HEK293 (cell line): ENCODE measurements at regions not wholly inside any gene's neighbourhood (a gene's known extent, or its start where the extent isn't known, plus 50 kb on each side); places are given as distances from the start of the nearest gene placed in this dataset.

ENCODE experiments used
- CTCF ChIP-seq: fragments of 450-650 bp; formaldehyde crosslinking; IDR thresholded peaks from 2 replicates; pipeline ENCODE4 v1.5.1; 2016; ENCODE audit warnings: missing biosample characterization, missing genetic modification characterization
- OSR2 ChIP-seq: fragments of 450-650 bp; formaldehyde crosslinking; IDR thresholded peaks from 2 replicates; pipeline ENCODE4 v1.5.1; 2016; ENCODE audit warnings: missing biosample characterization, missing genetic modification characterization
- YY1 ChIP-seq: fragments of 450-650 bp; formaldehyde crosslinking; IDR thresholded peaks from 2 replicates; pipeline ENCODE4 v1.5.1; 2018; ENCODE audit warnings: missing biosample characterization, missing genetic modification characterization
- YY2 ChIP-seq: fragments of 450-650 bp; formaldehyde crosslinking; IDR thresholded peaks from 2 replicates; pipeline ENCODE4 v1.5.1; 2016; ENCODE audit warnings: missing biosample characterization, missing genetic modification characterization
- ZBTB49 ChIP-seq: fragments of 450-650 bp; formaldehyde crosslinking; IDR thresholded peaks from 2 replicates; pipeline ENCODE4 v1.5.1; 2016; ENCODE audit warnings: missing biosample characterization, missing genetic modification characterization, low read depth
- ZBTB8A ChIP-seq: fragments of 450-650 bp; formaldehyde crosslinking; IDR thresholded peaks from 2 replicates; pipeline ENCODE4 v1.5.1; 2016; ENCODE audit warnings: missing biosample characterization, missing genetic modification characterization
- ZNF132 ChIP-seq: fragments of 450-650 bp; formaldehyde crosslinking; IDR thresholded peaks from 2 replicates; pipeline ENCODE4 v1.5.1; 2017; ENCODE audit warnings: missing biosample characterization, missing genetic modification characterization, borderline replicate concordance
- ZNF18 ChIP-seq: fragments of 450-650 bp; formaldehyde crosslinking; IDR thresholded peaks from 2 replicates; pipeline ENCODE4 v1.5.1; 2016; ENCODE audit warnings: missing biosample characterization, missing genetic modification characterization
- ZNF274 ChIP-seq, 2 experiments: fragments of 200-500 bp in 1 of 2; fragments of 450-650 bp in 1 of 2; sonication (Bioruptor generic) in 1 of 2; formaldehyde crosslinking in 1 of 2; IDR thresholded peaks; 2 replicates each; pipeline versions ENCODE4 v1.5.1 to v1.6.1; 2014 to 2016; ENCODE audit warnings: borderline replicate concordance in 1 of 2, inconsistent platforms in 1 of 2, low read length in 1 of 2, missing biosample characterization in 1 of 2, missing genetic modification characterization in 1 of 2
- ZNF549 ChIP-seq: fragments of 450-650 bp; IDR thresholded peaks from 2 replicates; pipeline ENCODE4 v1.5.1; 2018; ENCODE audit warnings: missing biosample characterization, missing genetic modification characterization, mild to moderate bottlenecking, inconsistent platforms, moderate library complexity
- ZNF776 ChIP-seq: fragments of 450-650 bp; formaldehyde crosslinking; IDR thresholded peaks from 2 replicates; pipeline ENCODE4 v1.5.0; 2017; ENCODE audit warnings: missing biosample characterization, missing genetic modification characterization, borderline replicate concordance
- ZNF791 ChIP-seq: fragments of 450-650 bp; formaldehyde crosslinking; IDR thresholded peaks from 2 replicates; pipeline ENCODE4 v1.5.1; 2016; ENCODE audit warnings: missing biosample characterization, missing genetic modification characterization
- TF ChIP-seq, protein P1 (sequence below): fragments of 450-650 bp; formaldehyde crosslinking; IDR thresholded peaks from 2 replicates; pipeline ENCODE4 v1.5.1; 2016; ENCODE audit warnings: missing biosample characterization, missing genetic modification characterization

DNA sequence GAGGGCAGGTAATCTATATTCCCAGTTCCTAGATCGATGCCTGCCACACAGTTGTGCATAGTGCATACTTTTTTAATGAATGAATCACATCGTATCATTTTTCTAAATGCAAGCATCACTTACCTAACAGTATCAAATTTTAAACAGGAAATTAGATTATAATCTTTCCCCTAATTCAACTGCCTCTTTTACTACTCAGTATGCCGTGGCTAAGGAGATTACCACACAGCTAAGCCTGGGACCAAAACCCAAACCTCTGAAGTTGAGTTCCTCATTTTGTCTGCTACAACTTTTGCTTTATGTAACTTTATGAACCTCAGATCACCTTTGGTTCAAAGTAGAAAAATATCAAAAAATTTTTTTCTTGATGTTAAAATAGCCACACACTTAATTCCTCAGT lies 53.2 kb upstream of the FNDC3B start:
- TF ChIP-seq YY2 (tag by site-specific recombination) (no peak), ZBTB8A (tag by site-specific recombination) (no peak), ZNF132 (no peak), ZNF274 (IDR thresholded peaks at IDR 0.05; ENCODE audit: low read length) (no peak), ZNF274 (tag by site-specific recombination; IDR thresholded peaks at IDR 0.05; ENCODE audit: borderline replicate concordance) (no peak), CTCF (tag by site-specific recombination) (no peak), ZBTB49 (tag by site-specific recombination) (no peak), ZNF776 (tag by site-specific recombination) (no peak), ZNF791 (no peak), ZNF18 (no peak), OSR2 (tag by site-specific recombination) (no peak), YY1 (tag by site-specific recombination) (no peak), ZNF549 (tag by site-specific recombination) (no peak)
- TF ChIP-seq, protein P1, sequence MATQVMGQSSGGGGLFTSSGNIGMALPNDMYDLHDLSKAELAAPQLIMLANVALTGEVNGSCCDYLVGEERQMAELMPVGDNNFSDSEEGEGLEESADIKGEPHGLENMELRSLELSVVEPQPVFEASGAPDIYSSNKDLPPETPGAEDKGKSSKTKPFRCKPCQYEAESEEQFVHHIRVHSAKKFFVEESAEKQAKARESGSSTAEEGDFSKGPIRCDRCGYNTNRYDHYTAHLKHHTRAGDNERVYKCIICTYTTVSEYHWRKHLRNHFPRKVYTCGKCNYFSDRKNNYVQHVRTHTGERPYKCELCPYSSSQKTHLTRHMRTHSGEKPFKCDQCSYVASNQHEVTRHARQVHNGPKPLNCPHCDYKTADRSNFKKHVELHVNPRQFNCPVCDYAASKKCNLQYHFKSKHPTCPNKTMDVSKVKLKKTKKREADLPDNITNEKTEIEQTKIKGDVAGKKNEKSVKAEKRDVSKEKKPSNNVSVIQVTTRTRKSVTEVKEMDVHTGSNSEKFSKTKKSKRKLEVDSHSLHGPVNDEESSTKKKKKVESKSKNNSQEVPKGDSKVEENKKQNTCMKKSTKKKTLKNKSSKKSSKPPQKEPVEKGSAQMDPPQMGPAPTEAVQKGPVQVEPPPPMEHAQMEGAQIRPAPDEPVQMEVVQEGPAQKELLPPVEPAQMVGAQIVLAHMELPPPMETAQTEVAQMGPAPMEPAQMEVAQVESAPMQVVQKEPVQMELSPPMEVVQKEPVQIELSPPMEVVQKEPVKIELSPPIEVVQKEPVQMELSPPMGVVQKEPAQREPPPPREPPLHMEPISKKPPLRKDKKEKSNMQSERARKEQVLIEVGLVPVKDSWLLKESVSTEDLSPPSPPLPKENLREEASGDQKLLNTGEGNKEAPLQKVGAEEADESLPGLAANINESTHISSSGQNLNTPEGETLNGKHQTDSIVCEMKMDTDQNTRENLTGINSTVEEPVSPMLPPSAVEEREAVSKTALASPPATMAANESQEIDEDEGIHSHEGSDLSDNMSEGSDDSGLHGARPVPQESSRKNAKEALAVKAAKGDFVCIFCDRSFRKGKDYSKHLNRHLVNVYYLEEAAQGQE (tag by site-specific recombination) = no peak
